HCT116 (cell line): ENCODE measurements at regions not wholly inside any gene's neighbourhood (a gene's known extent, or its start where the extent isn't known, plus 50 kb on each side); places are given as distances from the start of the nearest gene placed in this dataset.

Experiments
- ATAC-seq: fragments of 200-7000 bp; cut with Tn5 transposase; 2 replicates; pipeline ENCODE4 v1.9.1; 2020; ENCODE audit warnings: mild to moderate bottlenecking, moderate library complexity
- BruUV-seq: library from RNA; stranded (reverse); fragments of 400-500 nt; replicated peaks from 2 replicates; lab custom pipeline; 2021; lab: Mats Ljungman, UMichigan
- CTCF ChIA-PET: fragments of 300-600 bp; sonication (Branson Sonifier 250); formaldehyde crosslinking; loops from one replicate; lab custom pipeline; 2021; ENCODE audit warnings: antibody characterized with exemption; lab: Charles Lee
- POLR2A ChIA-PET: fragments of 300-600, 350-600 bp; sonication (Branson Sonifier 250); formaldehyde crosslinking; loops from one replicate; lab custom pipeline; 2021; ENCODE audit warnings: antibody characterized with exemption; lab: Charles Lee
- RAD21 ChIA-PET, 2 experiments: fragments of 300-600 bp; sonication (Branson Sonifier 250); formaldehyde crosslinking; loops; one replicate each; lab custom pipeline; 2023; ENCODE audit warnings: low total read pairs in 2 of 2; ENCODE audit not compliant: uncharacterized antibody in 2 of 2, unreplicated experiment in 2 of 2, low non-redundant PET in 1 of 2; lab: Charles Lee
- DNase-seq: peaks from one replicate; pipeline ENCODE4 v3.0.0-alpha.2; 2010; ENCODE audit warnings: low read depth, low spot score
- H2AFZ ChIP-seq: fragments of 200-600 bp; shearing (Covaris generic), sonication (generic); 2 replicates; pipeline ENCODE4 v1.6.1; 2017; ENCODE audit warnings: low read depth, mixed run types, mixed read lengths, antibody characterized with exemption, low read length; ENCODE audit not compliant: poor library complexity, severe bottlenecking
- H3K27ac ChIP-seq: 2 replicates; pipeline ENCODE4 v1.5.1; 2012; ENCODE audit warnings: low read depth, low read length
- H3K27me3 ChIP-seq: fragments of 200-600 bp; sonication (generic); 2 replicates; pipeline ENCODE4 v1.6.1; 2016; ENCODE audit warnings: mixed run types, low read length, mixed read lengths; ENCODE audit not compliant: insufficient read depth
- H3K36me3 ChIP-seq, 2 experiments: fragments of 200-500 bp in 1 of 2; fragments of 200-600 bp in 1 of 2; sonication (Bioruptor generic) in 1 of 2; sonication (generic) in 1 of 2; 2 replicates each; pipeline versions ENCODE4 v1.5.1 to v1.6.1; 2014 to 2016; ENCODE audit warnings: low read length in 2 of 2, inconsistent platforms in 1 of 2, mixed read lengths in 1 of 2, mixed run types in 1 of 2; ENCODE audit not compliant: insufficient read depth in 2 of 2, control insufficient read depth in 1 of 2
- H3K4me1 ChIP-seq, 2 experiments: fragments of 200-600 bp in 1 of 2; sonication (generic) in 1 of 2; 2 replicates each; pipeline versions ENCODE4 v1.5.1 to v1.6.1; 2012 to 2017; ENCODE audit warnings: low read length in 2 of 2, inconsistent platforms in 1 of 2, mild to moderate bottlenecking in 1 of 2, mixed read lengths in 1 of 2, mixed run types in 1 of 2, moderate library complexity in 1 of 2; ENCODE audit not compliant: insufficient read depth in 2 of 2, control insufficient read depth in 1 of 2
- H3K4me2 ChIP-seq: fragments of 200-600 bp; sonication (generic); 2 replicates; pipeline ENCODE4 v1.6.1; 2017; ENCODE audit warnings: mixed run types, low read length, mixed read lengths
- H3K4me3 ChIP-seq, 2 experiments: fragments of 200-600 bp in 1 of 2; sonication (generic) in 1 of 2; replicated peaks in 1 of 2; 2 replicates each; pipeline ENCODE4 v1.5.1; 2011 to 2016; ENCODE audit warnings: low read length in 2 of 2, control low read depth in 1 of 2, low read depth in 1 of 2, mild to moderate bottlenecking in 1 of 2, mixed read lengths in 1 of 2, mixed run types in 1 of 2
- H3K79me2 ChIP-seq: fragments of 200-600 bp; sonication (generic); 2 replicates; pipeline ENCODE4 v1.6.1; 2017; ENCODE audit warnings: mild to moderate bottlenecking, mixed run types, low read length, moderate library complexity, mixed read lengths; ENCODE audit not compliant: insufficient read depth
- H3K9ac ChIP-seq: fragments of 200-600 bp; sonication (generic); 2 replicates; pipeline ENCODE4 v1.6.1; 2016; ENCODE audit warnings: low read length, mixed read lengths
- H3K9me2 ChIP-seq: fragments of 200-600 bp; sonication (generic), shearing (Covaris generic); 2 replicates; pipeline ENCODE4 v1.6.1; 2017; ENCODE audit warnings: mixed run types, mild to moderate bottlenecking, moderate library complexity; ENCODE audit not compliant: insufficient read depth
- H3K9me3 ChIP-seq, 2 experiments: fragments of 200-500 bp in 1 of 2; fragments of 200-600 bp in 1 of 2; sonication (Bioruptor generic) in 1 of 2; sonication (generic) in 1 of 2; 2 replicates each; pipeline ENCODE4 v1.6.1; 2014 to 2017; ENCODE audit warnings: low read length in 2 of 2, mixed read lengths in 2 of 2, inconsistent platforms in 1 of 2, low read depth in 1 of 2, mild to moderate bottlenecking in 1 of 2, mixed run types in 1 of 2, moderate library complexity in 1 of 2; ENCODE audit not compliant: control insufficient read depth in 1 of 2, insufficient read depth in 1 of 2
- H4K20me1 ChIP-seq: fragments of 200-600 bp; sonication (generic), shearing (Covaris generic); 2 replicates; pipeline ENCODE4 v1.6.1; 2017; ENCODE audit warnings: mixed run types, mild to moderate bottlenecking, moderate library complexity; ENCODE audit not compliant: insufficient read depth
- CBX3 ChIP-seq: IDR thresholded peaks from 2 replicates; pipeline ENCODE4 v1.6.1; 2012; ENCODE audit warnings: low read depth
- EGR1 ChIP-seq: IDR thresholded peaks from 2 replicates; pipeline ENCODE4 v1.6.1; 2012; ENCODE audit warnings: low read depth
- ELF1 ChIP-seq: IDR thresholded peaks from 2 replicates; pipeline ENCODE4 v1.6.1; 2012; ENCODE audit warnings: low read depth, borderline replicate concordance
- EZH2 ChIP-seq: fragments of 200-600 bp; sonication (generic); IDR thresholded peaks from 2 replicates; pipeline ENCODE4 v1.6.1; 2017; ENCODE audit warnings: antibody characterized with exemption, mixed run types
- POLR2AphosphoS5 ChIP-seq: IDR thresholded peaks from 2 replicates; pipeline ENCODE4 v1.6.1; 2011; ENCODE audit warnings: mild to moderate bottlenecking, low read depth, low read length, moderate library complexity
- RAD21 ChIP-seq: IDR thresholded peaks from 2 replicates; pipeline ENCODE4 v1.6.1; 2012; ENCODE audit warnings: low read depth, mild to moderate bottlenecking
- SIN3A ChIP-seq: IDR thresholded peaks from 2 replicates; pipeline ENCODE4 v1.6.1; 2012; ENCODE audit warnings: low read depth
- SP1 ChIP-seq: IDR thresholded peaks from 2 replicates; pipeline ENCODE4 v1.6.1; 2012; ENCODE audit warnings: low read depth
- TCF7L2 ChIP-seq: IDR thresholded peaks from 2 replicates; pipeline ENCODE4 v1.7.0; 2011; ENCODE audit warnings: borderline replicate concordance, inconsistent platforms; ENCODE audit not compliant: insufficient read depth, insufficient read length; ENCODE audit errors: extremely low read depth
- ZFX ChIP-seq: fragments of 450-650 bp; IDR thresholded peaks from 2 replicates; pipeline ENCODE4 v1.6.1; 2017
- ZNF274 ChIP-seq: fragments of 200-500 bp; sonication (Bioruptor generic); IDR thresholded peaks from 2 replicates; pipeline ENCODE4 v1.6.1; 2014; ENCODE audit warnings: mild to moderate bottlenecking, low read depth, low read length, inconsistent platforms
- intact Hi-C: fragments of 100-400 bp; cut with micrococcal nuclease; formaldehyde crosslinking; loops from 2 replicates; pipeline ENCODE4 v1.10.0; 2022
- TF ChIP-seq, protein P1 (sequence below), 3 experiments: fragments of 200-600 bp in 1 of 3; sonication (generic) in 1 of 3; IDR thresholded peaks in 2 of 3; conservative IDR thresholded peaks in 1 of 3; 2 replicates each; pipeline ENCODE4 v1.5.1; 2012 to 2017; ENCODE audit warnings: low read depth in 2 of 3, low read length in 2 of 3, antibody characterized with exemption in 1 of 3, borderline replicate concordance in 1 of 3, control low read depth in 1 of 3, mild to moderate bottlenecking in 1 of 3, mixed read lengths in 1 of 3, mixed run types in 1 of 3, moderate library complexity in 1 of 3; ENCODE audit not compliant: insufficient read depth in 1 of 3
- TF ChIP-seq, protein P2 (sequence below): IDR thresholded peaks from 2 replicates; pipeline ENCODE4 v1.6.1; 2011; ENCODE audit warnings: mild to moderate bottlenecking, low read length, moderate library complexity; ENCODE audit not compliant: insufficient replicate concordance; ENCODE audit errors: extremely low read depth

DNA sequence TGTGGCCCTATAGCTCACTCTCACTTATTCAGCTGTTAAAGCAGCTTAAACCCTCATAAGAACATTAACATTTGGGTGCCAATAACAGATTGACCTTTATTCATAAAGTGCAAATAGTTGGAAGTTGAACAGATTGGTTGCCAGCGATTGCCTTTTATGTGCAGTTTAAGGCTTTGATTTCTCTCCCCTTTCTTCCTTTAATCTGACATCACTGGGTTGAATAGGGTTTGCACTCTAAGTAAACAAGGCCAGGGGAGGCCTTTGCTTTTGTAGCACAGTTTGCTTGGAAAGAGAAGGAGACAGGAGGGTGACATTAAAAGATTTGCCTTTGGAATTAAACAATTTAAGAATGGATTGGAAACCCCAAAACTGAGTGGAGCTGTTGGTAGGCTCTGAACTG, 114.3 kb downstream of the NKX6-1 start:
- H3K9me3 ChIP-seq = no peaks in the 10 kb centered on the region
- POLR2A ChIA-PET = no interaction called here
- RAD21 ChIA-PET = no interaction called here
- no TSS peak for BruUV-seq
- DNase-seq (no peak), ATAC-seq (no peak)
- no peak overlapping the region for H3K4me3 ChIP-seq
- H3K4me1 ChIP-seq = no peaks in the 10 kb centered on the region
- intact Hi-C loops = no loop called here
- TF ChIP-seq POLR2AphosphoS5 = no peak
- TF ChIP-seq, protein P1, sequence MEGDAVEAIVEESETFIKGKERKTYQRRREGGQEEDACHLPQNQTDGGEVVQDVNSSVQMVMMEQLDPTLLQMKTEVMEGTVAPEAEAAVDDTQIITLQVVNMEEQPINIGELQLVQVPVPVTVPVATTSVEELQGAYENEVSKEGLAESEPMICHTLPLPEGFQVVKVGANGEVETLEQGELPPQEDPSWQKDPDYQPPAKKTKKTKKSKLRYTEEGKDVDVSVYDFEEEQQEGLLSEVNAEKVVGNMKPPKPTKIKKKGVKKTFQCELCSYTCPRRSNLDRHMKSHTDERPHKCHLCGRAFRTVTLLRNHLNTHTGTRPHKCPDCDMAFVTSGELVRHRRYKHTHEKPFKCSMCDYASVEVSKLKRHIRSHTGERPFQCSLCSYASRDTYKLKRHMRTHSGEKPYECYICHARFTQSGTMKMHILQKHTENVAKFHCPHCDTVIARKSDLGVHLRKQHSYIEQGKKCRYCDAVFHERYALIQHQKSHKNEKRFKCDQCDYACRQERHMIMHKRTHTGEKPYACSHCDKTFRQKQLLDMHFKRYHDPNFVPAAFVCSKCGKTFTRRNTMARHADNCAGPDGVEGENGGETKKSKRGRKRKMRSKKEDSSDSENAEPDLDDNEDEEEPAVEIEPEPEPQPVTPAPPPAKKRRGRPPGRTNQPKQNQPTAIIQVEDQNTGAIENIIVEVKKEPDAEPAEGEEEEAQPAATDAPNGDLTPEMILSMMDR (IDR thresholded peaks at IDR 0.05 in 2 of 3, conservative IDR thresholded peaks at IDR 0.05 in 1 of 3; ENCODE audit: borderline replicate concordance in 1 of 3, insufficient read depth in 1 of 3, low read depth in 2 of 3, low read length in 2 of 3) = no peak
- TF ChIP-seq TCF7L2 = no peak
- no peak for TF ChIP-seq EZH2
- TF ChIP-seq SIN3A = no peak
- no peak for TF ChIP-seq EGR1
- TF ChIP-seq SP1 = no peak
- no peak for TF ChIP-seq RAD21
- TF ChIP-seq ZFX = no peak
- TF ChIP-seq, protein P2, sequence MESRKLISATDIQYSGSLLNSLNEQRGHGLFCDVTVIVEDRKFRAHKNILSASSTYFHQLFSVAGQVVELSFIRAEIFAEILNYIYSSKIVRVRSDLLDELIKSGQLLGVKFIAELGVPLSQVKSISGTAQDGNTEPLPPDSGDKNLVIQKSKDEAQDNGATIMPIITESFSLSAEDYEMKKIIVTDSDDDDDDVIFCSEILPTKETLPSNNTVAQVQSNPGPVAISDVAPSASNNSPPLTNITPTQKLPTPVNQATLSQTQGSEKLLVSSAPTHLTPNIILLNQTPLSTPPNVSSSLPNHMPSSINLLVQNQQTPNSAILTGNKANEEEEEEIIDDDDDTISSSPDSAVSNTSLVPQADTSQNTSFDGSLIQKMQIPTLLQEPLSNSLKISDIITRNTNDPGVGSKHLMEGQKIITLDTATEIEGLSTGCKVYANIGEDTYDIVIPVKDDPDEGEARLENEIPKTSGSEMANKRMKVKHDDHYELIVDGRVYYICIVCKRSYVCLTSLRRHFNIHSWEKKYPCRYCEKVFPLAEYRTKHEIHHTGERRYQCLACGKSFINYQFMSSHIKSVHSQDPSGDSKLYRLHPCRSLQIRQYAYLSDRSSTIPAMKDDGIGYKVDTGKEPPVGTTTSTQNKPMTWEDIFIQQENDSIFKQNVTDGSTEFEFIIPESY = no peak
- TF ChIP-seq CBX3 = no peak
- no peak for TF ChIP-seq ELF1
- TF ChIP-seq ZNF274 = no peak
- H3K9me2 ChIP-seq = no peaks in the 10 kb centered on the region
- no peaks in the 10 kb centered on the region for H3K79me2 ChIP-seq
- H4K20me1 ChIP-seq = no peaks in the 10 kb centered on the region
- no peaks in the 10 kb centered on the region for H3K36me3 ChIP-seq
- H3K4me2 ChIP-seq = no peak overlapping the region
- no peak overlapping the region for H2AFZ ChIP-seq
- no peaks in the 10 kb centered on the region for H3K27me3 ChIP-seq
- CTCF ChIA-PET = no interaction called here
- no peak overlapping the region for H3K9ac ChIP-seq
- no peak overlapping the region for H3K27ac ChIP-seq
